ENCODE measurements at regions not wholly inside any gene's neighbourhood (a gene's known extent, or its start where the extent isn't known, plus 50 kb on each side); places are given as distances from the start of the nearest gene placed in this dataset.
"Not testable (repeated sequence)": the region's sequence is repeated elsewhere in the genome, so short reads cannot be mapped to it uniquely, and the experiment has no call there.

DNA sequence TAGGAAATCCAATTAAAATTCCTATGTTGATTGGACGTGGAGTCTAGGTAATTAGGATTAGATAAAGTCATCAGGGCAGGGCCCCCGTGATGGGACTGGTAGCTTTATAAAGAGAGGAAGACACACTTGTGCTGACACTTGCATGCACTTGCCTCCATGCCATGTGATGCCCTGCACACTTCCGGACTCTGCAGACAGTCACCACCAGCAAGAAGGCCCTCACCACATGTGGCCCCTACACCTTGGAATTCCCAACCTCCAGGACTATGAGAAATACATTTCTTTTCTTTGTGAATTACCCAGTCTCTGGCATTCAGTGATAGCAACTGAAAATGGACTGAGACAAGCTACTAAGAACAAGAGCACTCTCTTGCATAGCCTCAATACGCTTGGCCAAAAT, 90.6 kb downstream of the CRYGS start:
- no peak for DNase-seq

DNA sequence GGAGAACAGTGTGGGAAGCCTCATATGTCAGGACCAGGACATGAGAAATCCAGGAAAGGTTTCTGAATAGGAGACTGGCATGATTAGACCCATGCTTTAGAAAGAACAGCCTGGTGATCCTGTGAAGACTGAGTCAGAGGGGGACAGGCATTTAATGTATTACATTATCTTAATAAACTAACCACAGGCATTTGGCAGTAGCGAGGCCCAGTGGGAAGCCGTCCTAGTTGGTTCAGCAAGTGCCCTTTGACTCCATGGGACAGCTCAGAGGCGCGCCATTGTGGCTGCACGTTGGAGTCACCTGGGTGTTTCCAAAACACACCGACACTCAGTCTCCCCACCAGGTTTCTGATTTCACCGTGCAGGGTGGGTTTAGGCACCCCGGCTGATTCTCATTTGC, 90.5 kb upstream of the DGKG start:
- no peak for DNase-seq

DNA sequence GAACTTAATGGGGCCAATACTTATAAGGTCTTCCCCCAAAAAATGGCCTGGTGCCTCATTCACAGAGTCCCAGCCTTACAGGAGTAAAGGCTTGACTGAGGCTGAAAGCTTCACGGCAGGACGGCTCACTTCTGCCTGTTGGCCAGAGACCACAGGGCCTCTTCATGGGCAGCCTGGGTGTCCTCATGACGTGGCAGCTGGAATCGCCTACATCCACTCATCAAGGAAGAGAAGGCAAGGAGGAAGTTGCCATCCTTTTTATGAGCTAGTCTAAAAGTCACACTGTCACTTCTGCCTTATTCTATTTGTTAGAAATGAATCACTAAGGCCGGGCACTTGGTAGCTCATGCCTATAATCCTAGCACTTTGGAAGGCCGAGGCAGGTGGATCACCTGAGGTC, 89.3 kb upstream of the DGKG start:
- peak; percentile 43 to 86 (median 55) for DNase-seq

DNA sequence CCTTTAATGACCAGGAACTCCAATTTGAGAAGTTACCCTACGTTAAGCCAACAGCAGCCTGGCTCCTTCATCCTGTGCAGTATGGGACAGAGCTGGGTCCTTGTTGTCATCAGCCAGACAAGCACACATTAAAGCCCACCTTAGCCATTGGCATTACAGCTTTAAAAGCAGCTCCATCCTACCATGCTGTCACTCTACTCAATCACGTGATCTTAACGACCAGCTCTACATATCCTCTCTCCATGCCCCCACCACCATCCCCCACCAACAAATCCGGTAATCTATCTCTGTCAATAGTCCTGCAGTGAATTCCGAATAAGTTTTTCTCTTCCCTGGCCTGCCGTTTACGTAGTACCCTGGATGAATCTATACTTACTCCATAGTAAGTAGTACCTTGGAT, 82.9 kb upstream of the DGKG start:
- no peak for DNase-seq

DNA sequence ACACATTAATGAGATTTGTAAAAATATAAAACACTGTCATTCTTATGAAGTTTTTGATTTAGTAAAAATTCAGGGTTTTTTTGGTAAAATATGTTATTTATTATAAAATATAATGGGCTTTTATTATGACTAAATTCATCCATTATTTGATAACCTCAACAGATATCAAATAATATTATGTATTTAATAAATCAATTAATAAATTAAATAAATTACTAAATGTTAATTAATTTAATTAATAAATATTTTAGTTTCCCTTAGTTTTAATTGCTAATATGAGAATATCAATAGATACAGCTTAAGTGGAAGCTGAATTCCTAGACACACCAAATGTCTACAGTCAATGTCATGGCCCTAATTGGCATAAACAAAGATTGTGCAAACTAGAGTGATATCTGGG, 82.3 kb upstream of the DGKG start:
- DNase-seq: no peak

DNA sequence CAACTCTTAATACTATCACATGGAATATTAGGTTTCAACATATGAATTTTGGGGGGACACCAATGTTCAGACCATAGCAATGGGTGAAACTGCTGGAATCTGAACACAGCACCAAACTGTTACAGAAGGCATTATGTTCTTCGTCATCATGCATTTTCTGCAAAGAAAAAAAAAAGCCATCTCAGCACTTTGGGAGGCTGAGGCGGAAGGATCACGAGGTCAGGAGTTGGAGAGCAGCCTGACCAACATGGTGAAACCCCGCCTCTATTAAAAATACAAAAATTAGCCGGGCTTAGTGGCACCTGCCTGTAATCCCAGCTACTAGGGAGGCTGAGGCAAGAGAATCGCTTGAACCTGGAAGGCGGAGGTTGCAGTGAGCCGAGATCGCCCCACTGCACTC, 80.9 kb upstream of the DGKG start:
- not testable (repeated sequence) for DNase-seq

DNA sequence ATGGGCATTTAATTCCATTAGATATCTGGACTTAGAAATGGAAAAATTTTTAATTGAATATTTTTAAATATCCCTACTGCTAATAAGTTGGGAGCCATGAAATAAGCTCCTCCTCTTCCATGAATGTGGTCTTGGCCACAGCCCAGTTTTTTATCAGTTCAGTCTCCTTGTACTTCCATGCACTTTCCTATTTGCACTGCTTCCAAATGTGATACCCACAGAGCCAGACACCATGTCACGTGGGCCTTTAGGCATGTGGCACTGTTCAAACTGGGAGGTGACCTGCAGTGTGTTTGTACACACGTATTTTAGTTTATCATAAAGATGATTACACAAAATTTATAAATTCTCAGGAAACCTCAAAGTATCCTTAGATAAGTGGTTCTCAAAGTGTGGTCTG, 80.1 kb upstream of the DGKG start:
- no peak for DNase-seq

DNA sequence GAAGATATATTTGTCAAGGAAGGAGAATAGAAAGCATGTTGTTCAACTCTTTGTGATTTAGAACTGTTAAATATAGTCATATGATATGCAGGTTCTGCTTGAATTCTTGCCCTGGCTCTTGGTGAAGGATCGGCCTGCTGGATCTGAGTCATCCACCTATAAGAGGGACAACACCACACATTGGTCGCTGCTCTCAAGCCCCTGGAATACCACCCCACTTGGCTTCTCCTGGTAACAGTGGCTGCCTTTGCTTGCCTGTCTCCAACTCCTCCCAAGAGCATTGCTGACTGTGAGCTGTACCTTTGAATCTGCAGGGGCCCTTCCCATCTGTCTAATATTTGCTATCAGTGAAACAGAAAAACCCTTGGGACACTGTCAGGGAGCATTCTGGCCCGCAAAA, 78.9 kb upstream of the DGKG start:
- DNase-seq: no peak

DNA sequence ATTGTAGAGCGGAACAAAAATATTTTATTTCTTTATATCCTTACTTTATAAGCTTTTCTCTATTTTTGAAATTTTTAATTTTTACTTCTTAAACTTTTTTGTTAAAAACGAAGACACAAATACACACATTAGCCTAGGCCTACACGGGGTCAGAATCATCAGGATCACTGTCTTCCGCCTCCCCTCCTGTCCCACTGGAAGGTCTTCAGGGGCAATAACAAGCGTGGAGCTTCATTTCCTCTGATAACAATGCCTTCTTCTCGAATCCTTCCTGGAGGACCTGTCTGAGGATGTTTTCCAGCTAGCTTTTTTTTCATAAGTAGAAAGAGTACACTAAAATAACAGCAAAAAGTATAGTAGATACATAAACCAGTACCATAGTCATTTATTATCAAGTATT, 77.7 kb upstream of the DGKG start:
- no peak for DNase-seq

DNA sequence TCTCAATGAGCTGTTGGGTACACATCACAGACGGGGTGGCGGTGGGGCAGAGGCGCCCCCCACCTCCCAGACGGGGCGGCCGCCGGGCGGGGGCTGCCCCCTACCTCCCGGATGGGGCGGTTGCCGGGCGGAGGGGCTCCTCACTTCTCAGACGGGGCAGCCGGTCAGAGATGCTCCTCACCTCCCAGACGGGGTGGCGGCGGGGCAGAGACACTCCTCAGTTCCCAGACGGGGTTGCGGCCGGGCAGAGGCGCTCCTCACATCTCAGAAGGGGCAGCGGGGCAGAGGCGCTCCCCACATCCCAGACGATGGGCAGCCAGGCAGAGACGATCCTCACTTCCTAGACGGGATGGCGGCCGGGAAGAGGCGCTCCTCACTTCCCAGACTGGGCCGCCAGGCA, 73.3 kb upstream of the DGKG start:
- DNase-seq: not testable (repeated sequence)

DNA sequence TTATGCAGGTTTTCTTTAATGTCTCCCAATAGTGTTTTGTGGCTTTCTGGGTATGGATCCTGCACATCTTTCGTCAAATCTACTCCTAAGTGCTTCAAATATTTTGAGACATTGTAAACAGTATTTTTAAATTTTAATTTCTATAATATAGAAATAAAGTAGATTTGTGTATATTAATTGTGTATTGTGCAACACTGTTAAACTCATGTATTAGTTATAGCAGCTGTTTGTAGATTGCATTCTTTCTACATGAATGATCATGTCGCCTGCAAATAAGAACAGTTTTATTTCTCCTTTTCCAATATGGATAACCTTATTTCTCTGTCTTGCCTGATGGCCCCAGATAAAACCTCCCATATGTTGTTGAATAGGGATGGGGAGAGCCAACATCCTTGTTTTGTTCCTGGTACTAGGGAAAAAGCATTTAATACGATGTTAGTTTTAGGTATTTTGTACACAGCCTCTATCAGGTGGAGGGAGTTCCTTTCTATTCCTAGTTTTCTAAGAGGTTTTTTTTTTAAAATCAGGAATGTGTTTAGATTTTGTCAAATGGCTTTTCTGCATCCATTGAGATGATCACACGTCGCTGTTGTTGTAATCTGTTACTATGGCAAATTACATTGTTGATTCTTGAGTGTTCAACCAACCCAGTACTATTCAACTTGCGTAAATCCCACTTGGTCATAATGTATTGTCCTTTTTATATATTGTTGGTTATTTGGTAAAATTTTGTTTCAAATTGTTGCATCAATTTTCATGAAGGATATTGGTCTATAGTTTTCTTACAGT, 71.1 kb upstream of the DGKG start:
- DNase-seq: no peak

DNA sequence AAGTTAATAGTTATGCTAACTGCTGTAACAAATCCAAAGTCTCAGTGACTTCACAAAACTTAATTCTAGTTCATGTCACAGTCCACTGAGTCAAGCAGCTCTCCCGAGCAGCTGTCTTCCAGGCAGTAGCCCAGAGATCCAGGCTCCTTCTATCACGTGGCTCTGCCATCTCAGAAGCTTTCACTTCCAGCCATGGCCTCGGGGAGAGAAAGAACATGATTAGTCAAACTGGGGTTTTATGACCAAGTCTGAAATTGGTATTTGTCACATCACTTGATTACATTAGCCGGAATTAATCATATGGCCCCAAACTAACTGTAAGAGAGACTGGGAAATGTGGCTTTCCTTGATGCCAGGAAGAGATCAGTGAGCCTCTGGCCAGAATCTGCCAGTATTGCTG, 70.2 kb upstream of the DGKG start:
- DNase-seq: peak in 1 of 3 donors; percentile 27

DNA sequence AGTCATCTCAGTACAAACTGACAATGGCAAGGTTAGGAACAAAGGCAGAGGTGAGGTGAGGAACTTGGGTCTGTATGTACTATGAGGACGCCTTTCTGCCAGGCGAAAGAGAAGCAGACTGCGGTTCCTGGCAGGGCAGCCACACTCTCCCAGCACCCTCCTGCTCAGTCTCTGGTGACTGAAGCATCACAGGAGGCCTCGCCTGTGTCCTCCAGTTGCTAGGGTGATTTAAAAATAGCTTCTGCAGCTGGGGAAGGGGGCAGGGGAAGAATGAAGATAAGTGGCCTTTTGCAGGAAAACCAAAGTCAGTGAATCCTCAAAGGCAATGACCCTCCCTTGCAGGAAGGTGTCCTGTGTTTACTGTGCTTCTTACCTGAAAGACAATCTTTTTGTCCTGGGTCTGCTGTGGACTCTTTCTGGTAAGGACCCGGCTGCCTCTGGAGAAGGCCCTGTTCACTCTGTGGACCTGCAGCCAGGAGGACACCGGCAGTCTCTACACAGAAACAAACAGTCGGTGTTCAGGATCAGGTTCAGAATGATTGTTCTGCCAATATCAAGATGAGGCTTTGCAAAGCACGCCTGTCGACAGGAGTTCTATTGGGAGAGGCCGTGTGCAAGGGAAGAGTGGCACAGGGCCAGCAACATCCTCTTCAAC, 65.7 kb upstream of the DGKG start:
- no peak for DNase-seq

DNA sequence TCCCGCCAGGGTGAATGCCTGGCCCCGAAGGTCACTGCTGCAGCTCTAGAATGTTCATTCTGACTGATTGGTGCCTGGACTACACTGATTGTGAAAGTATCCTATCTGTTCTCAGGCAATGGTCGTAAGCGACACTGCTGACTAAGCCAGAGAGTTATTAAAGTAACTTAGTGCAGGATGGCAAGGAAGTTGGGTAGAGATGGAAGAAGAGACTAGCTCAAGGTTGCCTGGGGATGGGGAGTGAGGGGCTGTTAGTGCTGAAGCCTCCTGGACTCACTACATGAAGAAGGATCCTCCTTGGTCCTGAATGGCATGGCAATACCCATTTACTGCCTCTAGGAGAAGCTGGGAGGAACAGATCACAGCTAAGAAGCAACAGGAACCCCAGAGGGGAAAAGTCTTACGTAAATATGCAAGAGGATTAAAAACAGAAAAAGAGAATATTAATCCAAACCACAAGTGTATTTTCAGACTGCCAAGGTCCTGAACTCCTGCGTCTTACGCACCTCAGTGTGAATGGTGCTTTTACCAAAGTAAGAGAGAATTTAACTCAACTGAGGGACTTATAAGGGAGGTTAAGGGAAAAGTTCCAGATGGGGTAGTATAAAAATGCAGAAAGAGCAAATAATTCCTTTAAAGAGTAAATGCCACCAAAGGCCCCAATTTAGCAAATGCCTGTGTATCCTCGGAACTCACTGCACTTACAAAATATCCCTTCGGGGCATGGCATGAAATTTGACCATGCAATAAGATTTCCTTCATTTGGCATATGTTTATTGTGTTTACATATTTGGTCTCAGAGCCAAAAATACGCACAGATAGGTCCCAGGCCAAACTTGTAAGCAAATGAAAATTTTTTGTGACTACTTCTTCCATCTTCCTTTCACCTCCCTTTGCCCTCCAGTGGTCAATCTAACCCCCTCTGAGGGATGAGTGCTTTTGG, 64.0 kb upstream of the DGKG start:
- DNase-seq: peak; percentile 29 to 51 (median 37)

DNA sequence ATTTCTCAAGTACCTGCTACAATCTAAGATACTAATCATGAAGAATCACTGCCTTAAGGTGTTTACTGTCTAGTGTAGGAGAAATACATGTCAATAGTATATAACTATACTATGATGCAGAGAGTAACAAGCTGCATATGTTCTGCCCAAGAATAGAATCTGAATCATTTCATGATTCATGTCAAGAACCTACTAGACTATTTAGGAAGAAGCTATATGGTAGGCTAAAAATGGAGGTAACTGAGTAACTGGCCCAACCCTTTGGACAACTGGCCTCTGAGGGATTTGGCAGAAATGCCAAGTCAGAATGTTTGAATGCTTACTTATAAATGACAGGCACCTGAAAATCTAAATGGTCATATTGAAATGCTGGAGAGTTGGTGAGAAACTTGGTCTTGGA, 59.9 kb upstream of the DGKG start:
- DNase-seq: no peak

DNA sequence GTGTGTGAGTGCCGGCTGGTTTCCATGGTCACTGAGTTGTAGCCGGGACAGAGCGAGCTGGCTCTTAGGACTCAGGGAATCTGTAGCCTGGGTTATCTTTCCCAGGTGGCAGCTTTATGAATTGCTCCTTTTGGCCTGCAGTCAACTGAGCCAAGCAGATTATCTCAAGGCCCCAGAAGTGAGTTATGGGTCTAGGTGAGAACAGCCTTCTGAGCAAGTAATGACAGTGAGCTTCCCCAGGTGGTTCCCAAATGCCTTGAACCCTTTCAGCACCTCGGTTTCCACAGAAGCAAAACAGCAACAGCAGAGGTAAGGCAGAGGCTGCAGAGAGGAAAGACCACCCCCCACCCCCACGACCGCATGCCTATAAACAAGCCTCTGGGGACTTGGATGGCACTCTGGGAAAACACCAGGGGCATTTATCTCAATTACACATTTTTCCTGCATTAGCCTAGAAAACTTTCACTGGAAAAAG, 56.7 kb upstream of the DGKG start:
- no peak for DNase-seq

DNA sequence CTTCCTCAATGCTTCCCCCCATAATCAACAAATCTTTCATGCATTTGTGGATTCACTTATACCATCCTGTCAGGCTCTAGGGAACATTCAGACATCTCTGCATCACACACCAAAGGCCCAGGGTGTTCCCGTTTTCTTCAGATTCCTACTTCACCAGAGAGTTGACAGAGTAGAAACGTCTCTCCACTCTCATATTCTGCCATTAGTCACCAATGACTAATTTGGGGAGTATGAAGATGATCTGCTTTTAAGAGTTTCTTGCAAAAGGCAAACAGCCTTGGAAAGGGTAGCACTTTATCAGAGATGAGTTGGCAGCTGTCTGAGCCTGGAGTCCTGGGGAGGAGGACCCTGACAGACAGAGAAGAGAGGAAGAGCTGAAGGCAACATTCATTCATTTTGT, 55.8 kb upstream of the DGKG start:
- peak; percentile 24 to 54 (median 53) for DNase-seq

DNA sequence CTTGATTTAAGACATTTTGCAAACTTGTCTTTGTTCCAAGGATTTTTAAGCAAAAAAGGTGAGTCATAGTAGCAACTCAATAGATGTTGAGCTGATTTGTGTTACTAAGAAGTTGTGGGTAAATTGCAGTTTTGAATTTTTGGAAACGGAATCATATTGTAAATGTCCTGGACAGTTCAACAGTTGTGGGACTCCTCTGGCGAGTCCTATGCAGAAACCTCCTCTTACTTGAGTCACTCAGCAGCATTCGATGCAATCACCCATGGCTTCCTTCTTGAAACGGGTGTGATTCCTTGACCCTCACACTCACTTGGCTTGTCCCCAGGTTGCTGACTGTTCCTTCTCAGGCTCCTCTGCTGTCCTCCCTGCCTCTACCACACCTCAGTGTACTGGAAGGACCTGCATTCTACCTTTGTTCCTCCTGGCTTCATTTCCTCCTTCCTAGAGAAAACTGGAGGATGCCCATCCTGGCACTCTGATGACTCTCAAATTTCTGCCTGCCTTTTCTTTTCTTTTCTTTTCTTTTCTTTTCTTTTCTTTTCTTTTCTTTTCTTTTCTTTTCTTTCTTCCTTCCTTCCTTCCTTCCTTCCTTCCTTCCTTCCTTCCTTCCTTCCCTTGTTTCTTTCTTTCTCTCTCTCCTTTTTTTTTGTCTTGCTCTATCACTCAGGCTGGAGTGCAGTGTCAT, 52.8 kb upstream of the DGKG start:
- peak; percentile 35 to 52 (median 51) for DNase-seq

DNA sequence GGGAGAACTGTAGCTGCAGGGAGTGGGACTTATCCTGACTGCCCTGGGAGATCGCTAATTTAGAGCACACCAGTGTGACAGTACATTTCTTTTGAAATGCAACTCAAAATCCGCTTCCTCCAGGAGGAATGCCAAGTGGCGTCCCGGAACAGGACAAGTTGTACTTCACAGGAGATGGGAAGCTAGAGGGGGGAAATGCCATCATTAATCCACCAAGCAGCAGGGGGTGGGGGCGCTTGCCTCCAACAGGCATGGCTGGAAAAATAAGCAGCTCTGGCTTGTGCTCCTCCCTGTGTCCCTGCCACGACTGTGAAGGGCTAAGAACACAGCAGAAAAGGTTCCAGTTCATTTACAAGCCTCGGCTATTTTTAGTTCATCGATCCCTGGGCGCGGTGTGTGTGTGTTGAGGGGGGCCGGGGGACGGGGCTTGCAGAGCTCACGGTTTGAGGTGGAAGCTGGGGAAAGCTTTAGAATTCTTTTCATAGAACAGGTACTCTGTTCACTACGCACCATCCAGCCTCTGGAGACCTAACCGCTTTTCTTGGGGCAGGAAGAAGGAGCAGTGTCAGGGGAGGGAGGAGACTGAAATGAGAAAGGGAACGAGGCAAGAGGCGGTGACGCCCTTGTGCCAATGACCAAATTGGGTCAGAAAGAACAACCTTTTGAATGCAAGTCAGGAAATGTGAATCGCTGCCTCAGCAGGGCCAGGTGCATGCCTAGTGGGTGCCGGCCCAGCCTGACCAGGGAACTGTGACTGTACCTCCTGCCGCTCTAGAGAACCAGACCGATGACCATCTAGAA, 51.8 kb upstream of the DGKG start:
- DNase-seq: peak in 2 of 3 donors; percentile 40 to 50

DNA sequence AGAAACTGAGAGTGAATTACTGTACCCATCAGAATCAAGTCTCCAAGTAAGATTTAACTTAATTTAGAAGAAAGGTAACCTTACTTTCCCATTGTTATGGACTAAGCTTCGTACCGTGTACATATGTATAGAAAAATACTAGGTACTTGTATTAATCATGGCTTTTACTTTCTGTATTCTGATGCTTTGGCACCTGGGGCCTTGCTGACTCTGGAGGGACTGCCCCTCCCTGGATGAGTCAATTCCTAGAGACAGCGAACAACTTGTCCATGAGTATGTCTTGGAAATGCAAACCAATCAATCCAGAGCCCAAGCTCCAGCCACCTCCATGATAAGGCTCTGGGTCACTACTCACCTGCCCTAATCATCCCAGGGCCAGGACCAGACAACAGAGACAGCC, 50.0 kb upstream of the DGKG start:
- DNase-seq: no peak

All from suppressor macrophage treated with lipopolysaccharide for 1 hour (primary cell).